AG04450 (cell line): ENCODE measurements at regions not wholly inside any gene's neighbourhood (a gene's known extent, or its start where the extent isn't known, plus 50 kb on each side); places are given as distances from the start of the nearest gene placed in this dataset.
A peak's percentile ranks its signal among the peaks of the same experiment; 100 is the strongest.
"Not testable (repeated sequence)": the region's sequence is repeated elsewhere in the genome, so short reads cannot be mapped to it uniquely, and the experiment has no call there.

Experiments
- CTCF ChIA-PET: fragments of 300-600, 350-600 bp; formaldehyde crosslinking; extraction: SDS; loops from one replicate; lab custom pipeline; 2022; ENCODE audit warnings: antibody characterized with exemption, inconsistent platforms; lab: Charles Lee
- POLR2A ChIA-PET: fragments of 350-600 bp; formaldehyde crosslinking; extraction: SDS; loops from one replicate; lab custom pipeline; 2021; ENCODE audit warnings: antibody characterized with exemption, inconsistent platforms; lab: Yijun Ruan, JAX
- DNase-seq: peaks from one replicate; pipeline ENCODE4 v3.0.0-alpha.2; 2011; ENCODE audit warnings: low read depth, low spot score
- H3K27ac ChIP-seq: one replicate; pipeline ENCODE4 v1.5.1; 2012; ENCODE audit warnings: low read depth, low read length, control low read depth
- H3K27me3 ChIP-seq: one replicate; pipeline ENCODE4 v1.6.0; 2012; ENCODE audit warnings: low read length; ENCODE audit not compliant: control insufficient read depth, insufficient read depth
- H3K4me3 ChIP-seq: 2 replicates; pipeline ENCODE4 v1.5.1; 2011; ENCODE audit warnings: mild to moderate bottlenecking, low read depth, low read length, control low read depth
- H3K9me3 ChIP-seq: 2 replicates; pipeline ENCODE4 v1.5.1; 2012; ENCODE audit warnings: low read length; ENCODE audit not compliant: control insufficient read depth, insufficient read depth
- CTCF ChIP-seq: IDR thresholded peaks from 2 replicates; pipeline ENCODE4 v1.5.1; 2011; ENCODE audit warnings: low read depth, low read length, control low read depth, inconsistent platforms

- H3K9me3 ChIP-seq: no peaks in the 10 kb centered on the region
- ChIA-PET CTCF (interaction anchor here (0.5 to 6.4 kb wide), 3 partner anchors 11 to 1192 kb away, joined by 3 to 38 read pairs (median 3); no protein-coding TSS in a partner anchor), POLR2A (no interaction called here)
- H3K27me3 ChIP-seq: no peaks in the 10 kb centered on the region
- no peak overlapping the region for H3K27ac ChIP-seq
- no peak overlapping the region for H3K4me3 ChIP-seq
- DNase-seq: no peak
- no peak for TF ChIP-seq CTCF
These were observed 106.5 kb upstream of the NT5E start for GRCh38 chr6:85343428-85343827.

- ChIA-PET POLR2A (no interaction called here), CTCF (interaction anchor here (1.1 kb wide), 1 partner anchor 154 kb away, joined by 3 read pairs; no protein-coding TSS in a partner anchor)
- DNase-seq: no peak
- no peak for TF ChIP-seq CTCF
- Histone ChIP-seq H3K9me3 (no peaks in the 10 kb centered on the region), H3K27me3 (peaks cover 2% of the 10 kb centered on the region), H3K27ac (no peak overlapping the region), H3K4me3 (no peak overlapping the region)
These were observed 120.7 kb upstream of the NT5E start for GRCh38 chr6:85329196-85329595.

- H3K9me3 ChIP-seq, POLR2A ChIA-PET: not testable (repeated sequence)
- CTCF ChIA-PET: interaction anchor here (3.7 kb wide), 1 partner anchor 902 kb away, joined by 50 read pairs; no protein-coding TSS in a partner anchor
These were observed 124.1 kb upstream of the NT5E start for GRCh38 chr6:85325811-85326210.

GRCh38 chr6:85323435-85324040 is 126.3 kb upstream of the NT5E start:
- ChIA-PET POLR2A (no interaction called here), CTCF (interaction anchor here (0.5 to 3.7 kb wide), 62 partner anchors 9 to 1741 kb away, joined by 3 to 50 read pairs (median 4); partner anchors contain the start of gene CEP162)
- H3K4me3 ChIP-seq: no peak overlapping the region
- DNase-seq: peak; percentile 46
- no peak overlapping the region for H3K27ac ChIP-seq
- peak; percentile 92 for TF ChIP-seq CTCF
- H3K9me3 ChIP-seq: no peaks in the 10 kb centered on the region
- peaks cover 11% of the 10 kb centered on the region for H3K27me3 ChIP-seq

More at GRCh38 chr6:85325811-85326210, 124.1 kb upstream of the NT5E start:
- not testable (repeated sequence) for H3K4me3 ChIP-seq, DNase-seq, H3K27me3 ChIP-seq, H3K27ac ChIP-seq

- H3K27ac ChIP-seq: no peak overlapping the region
- no peak overlapping the region for H3K4me3 ChIP-seq
- no peak for TF ChIP-seq CTCF
- peaks cover 4% of the 10 kb centered on the region; the same call in 1 of the 2 replicates for H3K9me3 ChIP-seq
- H3K27me3 ChIP-seq: peaks cover 13% of the 10 kb centered on the region
- CTCF ChIA-PET: interaction anchor here (0.5 to 3.7 kb wide), 57 partner anchors 9 to 1740 kb away, joined by 3 to 50 read pairs (median 4); partner anchors contain the start of gene CEP162
- POLR2A ChIA-PET: no interaction called here
- no peak for DNase-seq
These were observed 127.3 kb upstream of the NT5E start for GRCh38 chr6:85322446-85323105.
